Cardiac fibroblast (primary cell): ENCODE measurements at regions not wholly inside any gene's neighbourhood (a gene's known extent, or its start where the extent isn't known, plus 50 kb on each side); places are given as distances from the start of the nearest gene placed in this dataset.
"Not testable (repeated sequence)": the region's sequence is repeated elsewhere in the genome, so short reads cannot be mapped to it uniquely, and the experiment has no call there.

Experiments used
- DNase-seq, 2 donors: peaks; one replicate each; pipeline versions ENCODE4 v3.0.0 to v3.0.0-alpha.2; 2010; ENCODE audit warnings: low read depth in 2 of 2
- H3K4me3 ChIP-seq, 2 donors: replicated peaks in 1 of 2; 1 replicate in 1 of 2; 2 replicates in 1 of 2; pipeline ENCODE4 v1.5.1; 2011; ENCODE audit warnings: low read depth in 2 of 2, low read length in 2 of 2, mild to moderate bottlenecking in 2 of 2, moderate library complexity in 1 of 2
- CTCF ChIP-seq: IDR thresholded peaks from one replicate; pipeline ENCODE4 v1.5.1; 2011; ENCODE audit warnings: low read depth, mild to moderate bottlenecking, low read length, inconsistent platforms

GRCh38 chr15:75112278-75112847 lies 89.0 kb downstream of the PPCDC start:
- no peak for TF ChIP-seq CTCF
- DNase-seq, result peak; percentile 28 to 42
- H3K4me3 ChIP-seq, result no peak overlapping the region

- H3K4me3 ChIP-seq, result no peak overlapping the region
- no peak for TF ChIP-seq CTCF
- DNase-seq, result no peak
Observed at GRCh38 chr15:75112848-75113492, 88.7 kb upstream of the C15orf39 start.

GRCh38 chr15:75114327-75114726 lies 87.4 kb upstream of the C15orf39 start:
- no peak overlapping the region for H3K4me3 ChIP-seq
- no peak for DNase-seq
- TF ChIP-seq CTCF, result no peak

GRCh38 chr15:75114796-75115195 lies 86.9 kb upstream of the C15orf39 start:
- TF ChIP-seq CTCF, result no peak
- no peak overlapping the region for H3K4me3 ChIP-seq
- peak in 1 of 2 donors; percentile 14 for DNase-seq

- not testable (repeated sequence) for DNase-seq, H3K4me3 ChIP-seq
Observed at GRCh38 chr15:75115411-75115913, 86.2 kb upstream of the C15orf39 start.

GRCh38 chr15:75116143-75116542 lies 85.5 kb upstream of the C15orf39 start:
- not testable (repeated sequence) for H3K4me3 ChIP-seq, DNase-seq

- no peak for TF ChIP-seq CTCF
- no peak for DNase-seq
- no peak overlapping the region for H3K4me3 ChIP-seq
Observed at GRCh38 chr15:75117993-75118392, 83.7 kb upstream of the C15orf39 start.

GRCh38 chr15:75119312-75119711 lies 82.4 kb upstream of the C15orf39 start:
- peak in 1 of 2 donors; percentile 16 for DNase-seq
- H3K4me3 ChIP-seq, result not testable (repeated sequence)
